GM12801 (cell line): ENCODE measurements at regions not wholly inside any gene's neighbourhood (a gene's known extent, or its start where the extent isn't known, plus 50 kb on each side); places are given as distances from the start of the nearest gene placed in this dataset.

Experiments used
- TF ChIP-seq, protein P1 (sequence below): IDR thresholded peaks from one replicate; pipeline ENCODE4 v1.5.1; 2011; ENCODE audit warnings: control low read depth; ENCODE audit not compliant: insufficient read length; ENCODE audit errors: extremely low read depth

DNA sequence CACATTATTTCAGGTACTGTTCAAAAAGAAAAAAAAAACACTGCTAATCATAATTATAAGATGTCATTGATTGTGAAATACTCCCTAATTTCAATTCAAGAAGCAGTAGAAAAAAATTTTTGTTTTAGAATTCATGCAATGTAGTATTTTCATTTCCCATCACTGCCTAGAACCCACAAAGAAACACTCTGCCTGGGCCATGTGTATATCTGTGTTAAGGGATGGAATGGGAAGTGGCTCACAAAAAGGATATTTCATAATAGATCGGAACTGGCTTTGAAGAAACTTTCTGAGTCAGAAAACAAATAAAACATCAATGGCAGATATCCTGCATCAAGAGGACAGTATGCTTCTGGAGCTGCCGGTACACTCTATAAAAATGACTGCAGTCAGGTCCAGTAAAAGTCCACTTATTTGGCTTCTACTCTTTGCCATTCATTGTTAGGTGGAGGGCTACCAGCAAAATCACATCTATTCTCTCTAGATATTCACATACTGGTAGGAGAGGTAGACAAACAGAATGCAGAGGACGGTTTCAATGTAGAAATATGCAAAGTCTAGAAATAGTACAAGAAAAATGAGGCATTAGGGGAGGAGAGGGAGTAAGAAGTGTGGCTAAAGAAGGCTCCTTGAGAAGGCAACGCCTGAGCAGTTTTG, 135.0 kb upstream of the TNFAIP3 start:
- TF ChIP-seq, protein P1, sequence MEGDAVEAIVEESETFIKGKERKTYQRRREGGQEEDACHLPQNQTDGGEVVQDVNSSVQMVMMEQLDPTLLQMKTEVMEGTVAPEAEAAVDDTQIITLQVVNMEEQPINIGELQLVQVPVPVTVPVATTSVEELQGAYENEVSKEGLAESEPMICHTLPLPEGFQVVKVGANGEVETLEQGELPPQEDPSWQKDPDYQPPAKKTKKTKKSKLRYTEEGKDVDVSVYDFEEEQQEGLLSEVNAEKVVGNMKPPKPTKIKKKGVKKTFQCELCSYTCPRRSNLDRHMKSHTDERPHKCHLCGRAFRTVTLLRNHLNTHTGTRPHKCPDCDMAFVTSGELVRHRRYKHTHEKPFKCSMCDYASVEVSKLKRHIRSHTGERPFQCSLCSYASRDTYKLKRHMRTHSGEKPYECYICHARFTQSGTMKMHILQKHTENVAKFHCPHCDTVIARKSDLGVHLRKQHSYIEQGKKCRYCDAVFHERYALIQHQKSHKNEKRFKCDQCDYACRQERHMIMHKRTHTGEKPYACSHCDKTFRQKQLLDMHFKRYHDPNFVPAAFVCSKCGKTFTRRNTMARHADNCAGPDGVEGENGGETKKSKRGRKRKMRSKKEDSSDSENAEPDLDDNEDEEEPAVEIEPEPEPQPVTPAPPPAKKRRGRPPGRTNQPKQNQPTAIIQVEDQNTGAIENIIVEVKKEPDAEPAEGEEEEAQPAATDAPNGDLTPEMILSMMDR, result no peak

DNA sequence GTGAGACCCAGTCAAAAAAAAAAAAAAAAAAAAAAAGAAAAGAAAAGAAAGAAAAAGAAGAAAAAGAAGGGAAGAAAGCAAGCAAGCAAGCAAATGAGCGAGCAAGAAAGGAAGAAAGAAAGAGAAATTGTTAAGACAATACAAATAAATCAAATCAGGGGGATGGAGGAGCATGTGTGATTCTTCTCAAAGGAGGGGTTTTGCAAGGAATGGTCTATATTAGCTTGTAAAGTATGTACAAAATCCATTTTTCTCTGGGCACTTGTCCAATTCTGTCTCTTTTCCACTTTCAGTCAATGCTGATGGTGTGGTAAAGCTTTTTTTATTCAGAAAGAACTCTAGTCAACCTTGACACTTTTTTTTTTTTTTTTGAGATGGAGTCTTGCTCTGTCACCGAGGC, 133.7 kb upstream of the TNFAIP3 start:
- TF ChIP-seq, protein P1, result no peak

DNA sequence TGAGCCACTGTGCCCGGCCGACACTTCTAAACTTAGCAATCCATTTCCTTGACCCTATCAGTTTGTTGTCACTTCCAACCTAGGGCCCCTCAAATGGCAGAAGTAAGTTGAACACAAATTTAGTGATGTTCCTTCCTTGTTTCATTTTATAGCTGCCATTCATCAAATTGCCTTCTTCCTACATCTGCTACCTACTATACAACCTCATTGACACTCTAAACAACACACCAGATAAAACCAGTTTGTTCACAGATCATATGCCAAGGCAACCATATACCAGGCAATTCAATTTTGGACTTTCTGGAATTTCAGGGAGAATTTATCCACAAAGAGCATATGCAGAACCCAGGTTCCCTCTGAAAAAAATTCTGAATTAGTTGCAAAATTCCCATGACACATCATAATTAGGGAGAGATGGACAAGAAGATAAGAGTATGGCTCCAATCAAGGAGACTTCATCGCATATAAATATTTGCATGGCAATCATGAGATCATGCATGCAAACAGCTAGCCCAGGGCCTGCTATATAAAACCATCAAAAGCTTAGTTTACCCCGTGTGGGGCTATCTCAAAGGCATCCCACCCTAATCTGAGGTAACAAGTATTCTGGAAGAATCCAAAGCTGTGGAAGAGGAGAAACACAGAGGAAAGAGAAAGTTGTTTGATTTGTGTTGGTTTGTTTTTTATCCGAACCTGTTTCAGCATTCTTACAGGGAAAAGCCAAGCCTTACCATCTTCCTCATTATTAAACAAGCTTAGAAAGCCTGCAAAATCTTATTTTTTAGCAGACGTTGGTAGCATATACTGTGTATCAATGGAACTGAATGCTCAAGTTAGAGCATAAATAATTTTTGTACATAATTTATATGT, 132.8 kb upstream of the TNFAIP3 start:
- TF ChIP-seq, protein P1, result no peak

DNA sequence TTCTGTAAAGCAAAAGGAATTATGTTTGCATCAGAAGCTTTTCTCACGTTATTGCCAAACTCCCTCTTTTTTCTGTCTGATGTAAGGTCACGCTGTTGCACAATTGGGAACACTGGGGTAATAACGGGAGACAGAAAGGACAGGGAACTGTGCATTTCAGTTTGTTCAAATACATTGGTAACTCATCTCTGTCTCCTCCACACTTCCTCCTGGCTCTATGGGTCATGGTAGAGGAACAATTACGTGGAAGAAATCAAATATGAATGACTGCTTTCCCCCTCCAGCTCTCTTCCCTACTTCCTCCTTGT, 132.2 kb upstream of the TNFAIP3 start:
- TF ChIP-seq, protein P1, result no peak

DNA sequence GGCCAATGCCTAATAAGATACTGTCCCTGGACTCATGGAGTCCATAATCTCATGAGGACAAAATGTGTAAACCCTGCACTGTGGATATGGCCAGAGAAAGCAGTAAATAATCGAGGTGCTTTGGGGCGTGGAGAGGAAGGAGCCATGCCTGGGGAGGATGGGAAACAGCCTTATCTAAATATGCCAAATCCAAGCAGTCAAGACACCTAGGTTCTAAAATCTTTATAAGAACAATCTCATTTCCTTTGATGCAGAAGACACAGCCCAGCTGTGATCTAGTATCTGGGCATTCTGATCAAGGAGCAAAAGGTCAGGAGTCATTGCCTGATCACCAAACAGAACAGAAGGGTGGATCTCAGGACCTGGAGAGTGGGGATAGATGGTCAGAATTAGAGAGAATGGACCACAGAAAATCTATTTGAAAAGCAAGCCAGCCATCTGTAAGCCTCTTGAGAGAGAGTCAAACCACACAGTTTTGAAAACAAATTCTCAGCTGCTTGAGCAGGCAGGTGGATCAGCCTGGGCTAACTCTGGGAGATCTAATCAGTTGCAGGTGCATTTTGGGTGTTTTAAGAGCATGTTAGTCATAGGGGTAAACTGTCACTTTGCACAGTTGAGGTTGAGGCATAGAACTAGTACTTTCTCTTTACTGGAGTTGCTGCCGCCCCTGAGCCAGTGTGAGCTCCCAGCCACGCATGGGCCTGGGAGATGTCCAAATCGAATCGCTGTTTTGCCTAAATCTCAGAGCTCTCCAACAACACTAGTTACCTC, 130.8 kb upstream of the TNFAIP3 start:
- TF ChIP-seq, protein P1, result no peak

DNA sequence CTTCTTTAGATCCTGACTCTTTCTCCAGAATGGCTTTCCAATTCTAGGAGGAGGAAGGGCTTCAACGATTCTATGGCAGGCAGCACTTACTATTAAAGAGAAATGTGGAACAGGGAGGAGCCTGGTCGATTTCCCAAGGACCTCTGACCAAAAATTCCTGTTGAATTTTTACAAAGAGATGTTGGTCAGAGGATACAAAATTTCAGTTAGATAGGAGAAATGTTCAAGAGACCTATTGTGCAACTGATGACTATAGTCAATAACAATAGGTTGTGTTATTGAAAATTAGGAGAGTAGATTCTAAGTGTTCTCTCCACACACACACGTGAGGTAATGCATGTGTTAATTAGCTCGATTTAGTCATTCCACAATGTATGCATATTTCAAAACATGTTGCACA, 130.1 kb upstream of the TNFAIP3 start:
- TF ChIP-seq, protein P1, result no peak
